CD4-positive, alpha-beta T cell (primary cell): ENCODE measurements at regions not wholly inside any gene's neighbourhood (a gene's known extent, or its start where the extent isn't known, plus 50 kb on each side); places are given as distances from the start of the nearest gene placed in this dataset.

Experiments used
- ATAC-seq: fragments of 200-7000 bp; cut with Tn5 transposase; one replicate; pipeline ENCODE4 v1.10.0; 2022; ENCODE audit warnings: mild to moderate bottlenecking; ENCODE audit not compliant: poor library complexity
- CTCF ChIA-PET: fragments of 350-600 bp; sonication (Branson Sonifier 250); formaldehyde crosslinking; loops from one replicate; lab custom pipeline; 2021; ENCODE audit warnings: antibody characterized with exemption, inconsistent platforms; lab: Charles Lee
- POLR2A ChIA-PET: fragments of 350-600 bp; sonication (Branson Sonifier 250); formaldehyde crosslinking; loops from one replicate; lab custom pipeline; 2021; ENCODE audit warnings: antibody characterized with exemption, inconsistent platforms; lab: Charles Lee
- DNase-seq, 14 experiments: peaks; one replicate each; pipeline ENCODE4 v3.0.0-alpha.2; 2013 to 2020; ENCODE audit warnings: mixed read lengths in 2 of 14
- H3K27ac ChIP-seq, 2 donors: one replicate each; pipeline versions ENCODE4 v1.5.1 to v1.7.0; 2013; ENCODE audit warnings: low read length in 2 of 2, low read depth in 1 of 2, mild to moderate bottlenecking in 1 of 2
- H3K27me3 ChIP-seq, 2 experiments: 1 replicate in 1 of 2; 2 replicates in 1 of 2; pipeline versions ENCODE4 v1.6.1 to v1.7.0; 2013; ENCODE audit warnings: low read length in 2 of 2, control low read depth in 1 of 2, mild to moderate bottlenecking in 1 of 2, moderate library complexity in 1 of 2; ENCODE audit not compliant: insufficient read depth in 2 of 2, control insufficient read depth in 1 of 2
- H3K36me3 ChIP-seq: one replicate; pipeline ENCODE4 v1.6.1; 2013; ENCODE audit warnings: low read length, control low read depth; ENCODE audit not compliant: insufficient read depth
- H3K4me1 ChIP-seq: one replicate; pipeline ENCODE4 v1.6.1; 2013; ENCODE audit warnings: low read length, control low read depth; ENCODE audit not compliant: insufficient read depth
- H3K4me3 ChIP-seq: one replicate; pipeline ENCODE4 v1.5.1; 2013; ENCODE audit warnings: mild to moderate bottlenecking, low read length, moderate library complexity
- H3K9me3 ChIP-seq, 2 experiments: 1 replicate in 1 of 2; 2 replicates in 1 of 2; pipeline versions ENCODE4 v1.6.1 to v1.7.0; 2013; ENCODE audit warnings: low read length in 2 of 2, mild to moderate bottlenecking in 2 of 2, control low read depth in 1 of 2, moderate library complexity in 1 of 2; ENCODE audit not compliant: control insufficient read depth in 1 of 2, insufficient read depth in 1 of 2
- H3K27ac Mint-ChIP-seq: one replicate; pipeline ENCODE4 v1.8.0; 2020; ENCODE audit warnings: mixed read lengths
- H3K27me3 Mint-ChIP-seq: one replicate; pipeline ENCODE4 v1.8.0; 2021; ENCODE audit warnings: mixed read lengths
- H3K36me3 Mint-ChIP-seq: one replicate; pipeline ENCODE4 v1.8.0; 2021; ENCODE audit warnings: low read depth, mixed read lengths
- H3K4me1 Mint-ChIP-seq: one replicate; pipeline ENCODE4 v1.8.0; 2021; ENCODE audit warnings: low read depth, mixed read lengths
- H3K4me3 Mint-ChIP-seq: one replicate; pipeline ENCODE4 v1.8.0; 2020; ENCODE audit warnings: mild to moderate bottlenecking, mixed read lengths
- H3K9me3 Mint-ChIP-seq: one replicate; pipeline ENCODE4 v1.8.0; 2020; ENCODE audit warnings: mixed read lengths
- CTCF ChIP-seq: fragments of 200-600 bp; IDR thresholded peaks from one replicate; pipeline ENCODE4 v1.8.0; 2022; ENCODE audit warnings: antibody characterized with exemption, mild to moderate bottlenecking
- intact Hi-C, 2 experiments: fragments of 100-400 bp; cut with DNase I in 1 of 2; cut with micrococcal nuclease in 1 of 2; formaldehyde crosslinking; loops; one replicate each; pipeline versions ENCODE4 v1.15.1 to v1.9.0; 2023 to 2025; cut with DNase I, micrococcal nuclease

GRCh38 chr14:42734041-42734440, 1127.4 kb downstream of the LRFN5 start:
- POLR2A ChIA-PET, result no interaction called here
- Histone ChIP-seq H3K27me3 (no peaks in the 10 kb centered on the region), H3K36me3 (no peaks in the 10 kb centered on the region), H3K27ac (no peak overlapping the region), H3K9me3 (no peaks in the 10 kb centered on the region), H3K4me1 (no peaks in the 10 kb centered on the region), H3K4me3 (no peak overlapping the region)
- no peak for TF ChIP-seq CTCF
- no peaks in the 10 kb centered on the region for H3K36me3 Mint-ChIP-seq
- H3K9me3 Mint-ChIP-seq, result peaks cover 10% of the 10 kb centered on the region
- no peaks in the 10 kb centered on the region for H3K4me1 Mint-ChIP-seq
- H3K27me3 Mint-ChIP-seq, result no peaks in the 10 kb centered on the region
- DNase-seq (no peak), ATAC-seq (no peak)
- H3K27ac Mint-ChIP-seq, result no peak overlapping the region
- CTCF ChIA-PET, result no interaction called here
- intact Hi-C loops, result no loop called here
- H3K4me3 Mint-ChIP-seq, result no peak overlapping the region

DNA sequence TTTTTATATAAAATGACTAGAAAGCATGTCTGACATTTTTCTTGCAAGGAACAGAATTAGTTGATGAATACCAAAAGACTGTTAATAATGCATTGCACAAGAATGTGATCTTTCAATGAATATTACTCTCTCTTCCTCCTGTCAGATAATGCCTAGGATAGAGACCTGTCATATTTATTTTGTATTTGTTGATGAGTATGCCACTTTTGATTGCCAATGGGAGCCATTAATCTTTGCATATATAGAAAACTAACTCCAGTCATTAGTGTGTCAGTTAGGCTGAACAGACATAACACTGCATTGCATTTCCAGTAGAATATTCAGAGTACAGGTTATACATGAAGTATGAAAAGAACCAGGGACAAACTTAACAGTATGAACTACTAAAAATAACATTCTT, 1125.3 kb downstream of the LRFN5 start:
- Mint-ChIP-seq H3K9me3 (peaks cover 10% of the 10 kb centered on the region), H3K27ac (no peak overlapping the region), H3K4me1 (no peaks in the 10 kb centered on the region), H3K27me3 (no peaks in the 10 kb centered on the region), H3K36me3 (no peaks in the 10 kb centered on the region), H3K4me3 (no peak overlapping the region)
- ATAC-seq (no peak), DNase-seq (no peak)
- ChIA-PET POLR2A (no interaction called here), CTCF (no interaction called here)
- no peaks in the 10 kb centered on the region for H3K4me1 ChIP-seq
- intact Hi-C loops, result no loop called here
- H3K36me3 ChIP-seq, result no peaks in the 10 kb centered on the region
- no peaks in the 10 kb centered on the region for H3K9me3 ChIP-seq
- no peak for TF ChIP-seq CTCF
- H3K4me3 ChIP-seq, result no peak overlapping the region
- H3K27ac ChIP-seq, result no peak overlapping the region
- no peaks in the 10 kb centered on the region for H3K27me3 ChIP-seq

DNA sequence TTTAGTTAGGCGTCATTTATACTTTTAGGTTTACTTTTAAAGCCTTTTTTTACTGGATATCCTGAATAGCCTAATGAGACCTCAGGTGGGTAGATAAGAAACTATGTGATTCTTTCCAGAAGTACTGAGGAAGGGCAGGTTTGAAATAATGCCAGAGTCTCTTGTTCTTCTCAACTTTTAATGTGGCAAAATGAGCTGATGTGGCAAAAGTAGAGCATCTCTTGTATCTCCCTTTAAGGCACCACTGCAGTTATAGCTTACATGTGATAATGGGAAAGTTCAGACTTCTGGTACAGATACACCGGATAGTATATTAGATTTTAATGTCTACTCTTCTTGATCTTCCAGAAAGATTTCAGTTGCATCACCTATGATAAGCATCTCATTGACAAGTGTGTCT, 1124.8 kb downstream of the LRFN5 start:
- Histone ChIP-seq H3K4me1 (no peaks in the 10 kb centered on the region), H3K36me3 (no peaks in the 10 kb centered on the region), H3K27ac (no peak overlapping the region), H3K4me3 (no peak overlapping the region), H3K27me3 (no peaks in the 10 kb centered on the region), H3K9me3 (no peaks in the 10 kb centered on the region)
- DNase-seq, result no peak
- no peak for TF ChIP-seq CTCF
- ChIA-PET CTCF (no interaction called here), POLR2A (no interaction called here)
- ATAC-seq, result no peak
- Mint-ChIP-seq H3K36me3 (no peaks in the 10 kb centered on the region), H3K4me3 (no peak overlapping the region), H3K4me1 (no peaks in the 10 kb centered on the region), H3K27me3 (no peaks in the 10 kb centered on the region), H3K27ac (no peak overlapping the region), H3K9me3 (peaks cover 11% of the 10 kb centered on the region)
- intact Hi-C loops, result no loop called here
